ENCODE measurements at regions not wholly inside any gene's neighbourhood (a gene's known extent, or its start where the extent isn't known, plus 50 kb on each side); places are given as distances from the start of the nearest gene placed in this dataset.

GRCh38 chr12:70121562-70121961 is 121.7 kb upstream of the CNOT2 start:
- no TSS peak for BruUV-seq (replicated peaks)
- ChIA-PET CTCF (no interaction called here), POLR2A (ENCODE audit: unreplicated experiment) (no interaction called here)
- H2AFZ ChIP-seq, result peak overlapping the region; percentile 48
- no peak for TF ChIP-seq EZH2 (IDR thresholded peaks at IDR 0.05; ENCODE audit: low read depth)
- no peak for TF ChIP-seq CTCF (conservative IDR thresholded peaks at IDR 0.05)
- H3K4me3 ChIP-seq, result no peak overlapping the region
- intact Hi-C loops (cut with micrococcal nuclease; ENCODE audit: unreplicated experiment), result no loop called here
- peaks cover 16% of the 10 kb centered on the region for H3K4me1 ChIP-seq (replicated peaks; ENCODE audit: insufficient read depth)
- H3K27me3 ChIP-seq (ENCODE audit: insufficient read depth, low read depth), result no peaks in the 10 kb centered on the region
- no peaks in the 10 kb centered on the region for H3K9me3 ChIP-seq (ENCODE audit: insufficient read depth, low read depth)
- H3K27ac ChIP-seq, result peak overlapping the region; percentile 53
- no peaks in the 10 kb centered on the region for H4K20me1 ChIP-seq (ENCODE audit: insufficient read depth)
- no peaks in the 10 kb centered on the region for H3K9me2 ChIP-seq (ENCODE audit: insufficient read depth)
- peak overlapping the region; percentile 23 for H3K4me2 ChIP-seq
- no peaks in the 10 kb centered on the region for H3K36me3 ChIP-seq (ENCODE audit: low read depth)
- H3F3A ChIP-seq (ENCODE audit: insufficient read depth, low read depth), result no peaks in the 10 kb centered on the region
- no peaks in the 10 kb centered on the region for H3K79me2 ChIP-seq (ENCODE audit: low read depth)
- peak in 1 of 2 experiments; percentile 76 for DNase-seq

GRCh38 chr12:70122804-70123203 is 120.4 kb upstream of the CNOT2 start:
- no peak overlapping the region for H3K27ac ChIP-seq
- H3K27me3 ChIP-seq (ENCODE audit: insufficient read depth, low read depth), result no peaks in the 10 kb centered on the region
- H3K4me1 ChIP-seq (replicated peaks; ENCODE audit: insufficient read depth), result peaks cover 16% of the 10 kb centered on the region
- no peaks in the 10 kb centered on the region for H3K9me3 ChIP-seq (ENCODE audit: insufficient read depth, low read depth)
- intact Hi-C loops (cut with micrococcal nuclease; ENCODE audit: unreplicated experiment), result no loop called here
- no peaks in the 10 kb centered on the region for H3K79me2 ChIP-seq (ENCODE audit: low read depth)
- no peak overlapping the region for H3K4me3 ChIP-seq
- no peak overlapping the region for H2AFZ ChIP-seq
- no peaks in the 10 kb centered on the region for H3K36me3 ChIP-seq (ENCODE audit: low read depth)
- no peak for TF ChIP-seq EZH2 (IDR thresholded peaks at IDR 0.05; ENCODE audit: low read depth)
- TF ChIP-seq CTCF (conservative IDR thresholded peaks at IDR 0.05), result no peak
- no peaks in the 10 kb centered on the region for H4K20me1 ChIP-seq (ENCODE audit: insufficient read depth)
- DNase-seq, result no peak
- no TSS peak for BruUV-seq (replicated peaks)
- H3K9me2 ChIP-seq (ENCODE audit: insufficient read depth), result no peaks in the 10 kb centered on the region
- H3F3A ChIP-seq (ENCODE audit: insufficient read depth, low read depth), result no peaks in the 10 kb centered on the region
- ChIA-PET POLR2A (ENCODE audit: unreplicated experiment) (no interaction called here), CTCF (no interaction called here)
- no peak overlapping the region for H3K4me2 ChIP-seq

GRCh38 chr12:70149013-70149412 is 94.2 kb upstream of the CNOT2 start:
- H3K36me3 ChIP-seq (ENCODE audit: low read depth), result no peaks in the 10 kb centered on the region
- 0 out of 2 replicates have a peak overlapping the region, but pooled peaks have one; percentile 21 for H2AFZ ChIP-seq
- no peaks in the 10 kb centered on the region for H3F3A ChIP-seq (ENCODE audit: insufficient read depth, low read depth)
- no peak for DNase-seq
- H3K79me2 ChIP-seq (ENCODE audit: low read depth), result no peaks in the 10 kb centered on the region
- H3K9me3 ChIP-seq (ENCODE audit: insufficient read depth, low read depth), result no peaks in the 10 kb centered on the region; the same call in 1 of the 2 replicates
- intact Hi-C loops (cut with micrococcal nuclease; ENCODE audit: unreplicated experiment), result no loop called here
- TF ChIP-seq EZH2 (IDR thresholded peaks at IDR 0.05; ENCODE audit: low read depth), result no peak
- TF ChIP-seq CTCF (conservative IDR thresholded peaks at IDR 0.05), result no peak
- no peak overlapping the region for H3K4me3 ChIP-seq
- H3K27ac ChIP-seq, result no peak overlapping the region
- no peaks in the 10 kb centered on the region for H3K9me2 ChIP-seq (ENCODE audit: insufficient read depth)
- no peaks in the 10 kb centered on the region for H4K20me1 ChIP-seq (ENCODE audit: insufficient read depth)
- BruUV-seq (replicated peaks), result no TSS peak
- no peaks in the 10 kb centered on the region for H3K4me1 ChIP-seq (replicated peaks; ENCODE audit: insufficient read depth)
- H3K27me3 ChIP-seq (ENCODE audit: insufficient read depth, low read depth), result no peaks in the 10 kb centered on the region
- POLR2A ChIA-PET (ENCODE audit: unreplicated experiment), result no interaction called here
- no peak overlapping the region for H3K4me2 ChIP-seq
- CTCF ChIA-PET, result interaction anchor here (0.6 kb wide), 1 partner anchor 16 kb away, joined by 4 read pairs; no protein-coding TSS in a partner anchor

All from PC-9 (cell line).